UCSD-AML1 (cell line): ENCODE measurements at regions not wholly inside any gene's neighbourhood (a gene's known extent, or its start where the extent isn't known, plus 50 kb on each side); places are given as distances from the start of the nearest gene placed in this dataset.
A peak's percentile ranks its signal among the peaks of the same experiment; 100 is the strongest.
"Not testable (repeated sequence)": the region's sequence is repeated elsewhere in the genome, so short reads cannot be mapped to it uniquely, and the experiment has no call there.

Experiments used
- DNase-seq: peaks from one replicate; lab custom pipeline; 2025; ENCODE audit not compliant: unreplicated experiment; lab: John Stamatoyannopoulos, UW

GRCh38 chr11:39678996-39679395 lies 1780.5 kb downstream of the LRRC4C start:
- no peak for DNase-seq

GRCh38 chr11:39675171-39675570 lies 1784.3 kb downstream of the LRRC4C start:
- no peak for DNase-seq

GRCh38 chr11:39674761-39675160 lies 1784.7 kb downstream of the LRRC4C start:
- no peak for DNase-seq

- no peak for DNase-seq
These were observed 1785.4 kb downstream of the LRRC4C start for GRCh38 chr11:39674024-39674423.

- DNase-seq = no peak
These were observed 1790.8 kb downstream of the LRRC4C start for GRCh38 chr11:39668640-39669039.

- no peak for DNase-seq
These were observed 1795.4 kb downstream of the LRRC4C start for GRCh38 chr11:39664023-39664422.

- no peak for DNase-seq
These were observed 1797.6 kb downstream of the LRRC4C start for GRCh38 chr11:39661890-39662289.

- no peak for DNase-seq
These were observed 1807.5 kb downstream of the LRRC4C start for GRCh38 chr11:39651857-39652461.

- no peak for DNase-seq
These were observed 1817.7 kb downstream of the LRRC4C start for GRCh38 chr11:39641751-39642150.

GRCh38 chr11:39630365-39630764 lies 1829.1 kb downstream of the LRRC4C start:
- no peak for DNase-seq

GRCh38 chr11:39628311-39628710 lies 1831.1 kb downstream of the LRRC4C start:
- no peak for DNase-seq

- DNase-seq = not testable (repeated sequence)
These were observed 1839.1 kb downstream of the LRRC4C start for GRCh38 chr11:39620309-39620708.

- no peak for DNase-seq
These were observed 1841.5 kb downstream of the LRRC4C start for GRCh38 chr11:39617971-39618370.

- no peak for DNase-seq
These were observed 1870.1 kb downstream of the LRRC4C start for GRCh38 chr11:39589391-39589790.

GRCh38 chr11:39586036-39586435 lies 1873.4 kb downstream of the LRRC4C start:
- DNase-seq = no peak

GRCh38 chr11:39571081-39571480 lies 1888.4 kb downstream of the LRRC4C start:
- no peak for DNase-seq

- DNase-seq = no peak
These were observed 1888.9 kb downstream of the LRRC4C start for GRCh38 chr11:39570526-39570925.

- no peak for DNase-seq
These were observed 1889.7 kb downstream of the LRRC4C start for GRCh38 chr11:39569789-39570188.

GRCh38 chr11:39542460-39542859 lies 1917.0 kb downstream of the LRRC4C start:
- DNase-seq = no peak

GRCh38 chr11:39541945-39542351 lies 1917.5 kb downstream of the LRRC4C start:
- DNase-seq = peak; percentile 34

- not testable (repeated sequence) for DNase-seq
These were observed 1923.1 kb downstream of the LRRC4C start for GRCh38 chr11:39536323-39536722.
